ENCODE measurements at regions not wholly inside any gene's neighbourhood (a gene's known extent, or its start where the extent isn't known, plus 50 kb on each side); places are given as distances from the start of the nearest gene placed in this dataset.
"Not testable (repeated sequence)": the region's sequence is repeated elsewhere in the genome, so short reads cannot be mapped to it uniquely, and the experiment has no call there.

DNA sequence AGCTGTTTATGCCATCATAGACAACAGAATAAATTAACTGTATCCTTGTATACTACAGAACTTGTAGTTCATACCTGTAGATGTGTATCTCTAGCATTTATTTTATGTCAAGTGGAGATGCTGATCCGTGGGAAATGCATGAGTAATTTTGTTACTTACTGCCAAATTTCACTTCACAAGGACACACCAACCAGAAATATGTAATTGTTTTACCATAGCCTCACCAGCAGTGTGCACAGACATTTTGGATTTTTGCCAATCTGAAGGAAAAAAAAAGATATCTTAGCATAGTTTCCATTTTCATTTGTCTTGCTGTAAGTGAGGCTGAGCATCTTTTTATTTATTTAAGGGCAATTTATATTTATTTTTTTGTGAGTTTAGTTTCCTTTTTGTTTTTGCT lies 265.1 kb upstream of the OSR1 start:
- intact Hi-C loops (cut with DNase I), result no loop called here
- TF ChIP-seq, protein P1, sequence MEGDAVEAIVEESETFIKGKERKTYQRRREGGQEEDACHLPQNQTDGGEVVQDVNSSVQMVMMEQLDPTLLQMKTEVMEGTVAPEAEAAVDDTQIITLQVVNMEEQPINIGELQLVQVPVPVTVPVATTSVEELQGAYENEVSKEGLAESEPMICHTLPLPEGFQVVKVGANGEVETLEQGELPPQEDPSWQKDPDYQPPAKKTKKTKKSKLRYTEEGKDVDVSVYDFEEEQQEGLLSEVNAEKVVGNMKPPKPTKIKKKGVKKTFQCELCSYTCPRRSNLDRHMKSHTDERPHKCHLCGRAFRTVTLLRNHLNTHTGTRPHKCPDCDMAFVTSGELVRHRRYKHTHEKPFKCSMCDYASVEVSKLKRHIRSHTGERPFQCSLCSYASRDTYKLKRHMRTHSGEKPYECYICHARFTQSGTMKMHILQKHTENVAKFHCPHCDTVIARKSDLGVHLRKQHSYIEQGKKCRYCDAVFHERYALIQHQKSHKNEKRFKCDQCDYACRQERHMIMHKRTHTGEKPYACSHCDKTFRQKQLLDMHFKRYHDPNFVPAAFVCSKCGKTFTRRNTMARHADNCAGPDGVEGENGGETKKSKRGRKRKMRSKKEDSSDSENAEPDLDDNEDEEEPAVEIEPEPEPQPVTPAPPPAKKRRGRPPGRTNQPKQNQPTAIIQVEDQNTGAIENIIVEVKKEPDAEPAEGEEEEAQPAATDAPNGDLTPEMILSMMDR (IDR thresholded peaks at IDR 0.05), result no peak
- Histone ChIP-seq H3K36me3 (no peaks in the 10 kb centered on the region), H3K27me3 (ENCODE audit: low read depth) (no peaks in the 10 kb centered on the region), H3K9me3 (peaks cover 22% of the 10 kb centered on the region), H3K4me3 (no peak overlapping the region), H3K27ac (no peak overlapping the region), H3K4me1 (no peaks in the 10 kb centered on the region)
- DNase-seq (no peak), ATAC-seq (no peak)

DNA sequence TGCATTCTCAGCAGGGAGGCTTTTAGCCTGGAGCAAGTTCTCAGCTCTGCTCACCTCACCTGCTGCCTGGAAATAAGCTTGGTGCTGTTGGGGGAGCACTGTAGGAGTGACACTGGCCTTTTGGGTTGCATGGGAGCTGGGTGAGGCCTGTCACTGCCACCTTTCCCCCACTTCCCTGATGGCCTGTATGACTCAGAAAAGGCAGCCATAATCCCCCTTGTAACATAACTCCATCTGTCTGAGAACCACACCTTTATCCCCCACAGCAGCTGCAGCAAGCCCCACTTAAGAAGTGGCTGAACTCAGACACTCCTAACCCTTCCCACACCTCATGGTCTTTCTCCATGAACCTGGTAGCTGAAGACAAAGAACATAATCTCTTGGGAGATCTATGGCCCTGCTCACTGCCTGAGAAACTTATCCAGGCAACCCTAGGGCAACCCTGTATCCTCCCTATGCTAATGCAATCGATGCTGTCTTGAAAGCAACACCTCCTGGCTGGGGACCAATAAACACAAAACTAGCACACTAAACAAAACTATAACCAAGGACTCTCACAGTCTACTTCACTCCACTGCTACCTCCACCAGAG lies 258.9 kb upstream of the OSR1 start:
- Histone ChIP-seq H3K36me3 (no peaks in the 10 kb centered on the region), H3K4me3 (no peak overlapping the region), H3K9me3 (peaks cover 19% of the 10 kb centered on the region), H3K4me1 (no peaks in the 10 kb centered on the region), H3K27ac (no peak overlapping the region), H3K27me3 (ENCODE audit: low read depth) (no peaks in the 10 kb centered on the region)
- no peak for ATAC-seq
- intact Hi-C loops (cut with DNase I), result no loop called here
- TF ChIP-seq, protein P1 (IDR thresholded peaks at IDR 0.05), result no peak
- no peak for DNase-seq

DNA sequence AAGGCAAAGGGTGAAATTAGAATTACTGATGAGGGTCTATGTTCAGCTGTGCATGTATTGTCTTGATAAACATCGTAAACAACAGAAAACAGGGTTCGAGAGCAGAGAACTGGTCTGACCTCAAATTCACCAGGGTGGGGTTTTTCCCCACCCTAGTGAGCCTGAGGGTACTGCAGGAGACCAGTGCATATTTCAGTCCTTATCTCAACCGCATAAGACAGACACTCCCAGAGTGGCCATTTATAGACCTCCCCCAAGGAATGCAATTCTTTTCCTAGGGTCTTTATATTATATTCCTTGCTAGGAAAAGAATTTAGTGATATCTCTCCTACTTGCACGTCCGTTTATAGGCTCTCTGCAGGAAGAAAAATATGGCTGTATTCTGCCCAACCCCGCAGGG lies 257.0 kb upstream of the OSR1 start:
- H3K4me3 ChIP-seq; intact Hi-C loops (cut with DNase I); H3K4me1 ChIP-seq; H3K27ac ChIP-seq; DNase-seq; ATAC-seq; H3K27me3 ChIP-seq (ENCODE audit: low read depth); H3K36me3 ChIP-seq: not testable (repeated sequence)
- peaks cover 19% of the 10 kb centered on the region for H3K9me3 ChIP-seq

DNA sequence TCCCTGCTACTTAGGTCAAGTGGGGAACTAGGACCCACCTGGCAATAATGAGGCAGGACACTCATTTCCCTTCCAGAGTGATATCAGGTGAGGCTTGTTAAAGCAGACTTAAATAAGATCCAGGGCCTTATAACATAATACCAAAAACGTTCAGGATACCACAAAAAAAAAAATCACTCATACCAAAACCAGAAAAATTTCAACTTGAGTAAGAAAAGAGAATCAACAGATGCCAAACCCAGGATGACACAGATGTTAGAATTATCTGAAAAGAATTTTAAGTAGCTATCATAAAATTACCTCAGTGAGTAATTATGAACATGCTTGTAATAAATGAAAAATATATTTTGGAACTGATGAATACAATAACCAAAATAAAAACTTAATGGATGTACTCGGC lies 255.6 kb upstream of the OSR1 start:
- intact Hi-C loops (cut with DNase I), result no loop called here
- Histone ChIP-seq H3K4me1 (no peaks in the 10 kb centered on the region), H3K27ac (no peak overlapping the region), H3K36me3 (no peaks in the 10 kb centered on the region), H3K9me3 (peaks cover 19% of the 10 kb centered on the region), H3K4me3 (no peak overlapping the region), H3K27me3 (ENCODE audit: low read depth) (no peaks in the 10 kb centered on the region)
- no peak for DNase-seq
- no peak for ATAC-seq
- TF ChIP-seq, protein P1 (IDR thresholded peaks at IDR 0.05), result no peak

DNA sequence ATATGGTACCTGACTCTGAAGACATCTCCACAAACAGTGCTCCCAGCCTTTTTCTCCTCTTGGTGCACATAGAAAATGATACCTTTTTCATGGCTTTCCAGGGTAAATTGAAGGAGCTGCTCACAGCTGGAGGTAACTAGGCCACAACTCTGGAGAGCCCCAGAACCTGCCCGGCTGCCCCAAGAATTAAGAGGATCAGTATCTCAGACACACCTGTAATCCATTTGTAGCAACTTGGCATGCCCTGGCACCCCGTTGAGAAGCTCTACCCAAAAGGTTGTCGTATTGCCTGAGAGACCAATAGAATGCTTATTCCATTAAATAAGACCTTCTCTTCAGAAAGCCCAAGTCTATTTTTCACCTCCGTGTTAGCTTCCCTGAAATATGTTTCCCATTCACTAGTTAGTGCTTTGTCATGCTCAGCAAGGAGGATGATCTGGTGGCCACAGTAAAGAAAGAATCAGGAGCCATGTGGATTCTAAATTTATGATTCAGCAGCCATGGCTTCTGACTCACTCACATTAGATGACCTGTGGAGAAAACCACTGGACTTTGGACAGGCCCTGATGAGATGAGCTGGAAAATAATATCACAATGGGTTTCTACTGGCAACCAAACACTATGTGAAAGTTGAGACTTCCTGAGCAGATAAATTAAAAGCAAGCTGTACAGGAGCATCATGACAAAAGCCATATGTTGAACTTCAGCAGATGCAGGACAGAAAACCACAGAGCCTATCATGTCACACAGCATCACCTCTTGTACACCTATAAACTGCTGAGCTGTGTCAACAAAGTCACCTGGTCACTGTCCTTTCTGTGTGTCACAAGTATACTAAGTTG lies 253.3 kb upstream of the OSR1 start:
- Histone ChIP-seq H3K9me3 (peaks cover 11% of the 10 kb centered on the region), H3K4me1 (no peaks in the 10 kb centered on the region), H3K4me3 (no peak overlapping the region), H3K27ac (no peak overlapping the region), H3K27me3 (ENCODE audit: low read depth) (no peaks in the 10 kb centered on the region), H3K36me3 (no peaks in the 10 kb centered on the region)
- DNase-seq (no peak), ATAC-seq (no peak)
- TF ChIP-seq, protein P1 (IDR thresholded peaks at IDR 0.05), result no peak
- intact Hi-C loops (cut with DNase I), result no loop called here

DNA sequence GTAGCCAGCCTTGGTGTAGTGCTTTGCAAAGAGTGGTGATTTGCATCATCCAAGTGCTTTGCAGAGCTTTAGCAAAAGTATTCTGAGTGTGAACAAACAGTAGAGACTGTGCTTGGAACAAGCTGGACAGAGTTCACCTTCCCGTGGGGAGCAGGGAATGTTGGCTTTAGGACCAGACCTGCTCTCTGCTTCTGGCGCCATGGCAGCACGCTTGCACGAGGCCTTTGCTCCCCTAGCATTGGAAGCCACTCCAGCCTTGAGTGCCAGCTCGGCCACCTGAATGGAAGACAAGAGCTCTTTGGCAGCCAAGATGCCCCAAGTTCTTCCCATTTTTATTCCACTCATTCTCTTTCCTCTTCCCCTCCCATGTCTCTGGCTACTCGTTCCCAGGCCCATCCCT lies 250.8 kb upstream of the OSR1 start:
- ATAC-seq, result no peak
- TF ChIP-seq, protein P1 (IDR thresholded peaks at IDR 0.05), result no peak
- no peak for DNase-seq
- Histone ChIP-seq H3K27me3 (ENCODE audit: low read depth) (no peaks in the 10 kb centered on the region), H3K9me3 (no peaks in the 10 kb centered on the region), H3K27ac (no peak overlapping the region), H3K4me1 (no peaks in the 10 kb centered on the region), H3K4me3 (no peak overlapping the region), H3K36me3 (no peaks in the 10 kb centered on the region)
- intact Hi-C loops (cut with DNase I), result no loop called here
